ENCODE measurements at regions not wholly inside any gene's neighbourhood (a gene's known extent, or its start where the extent isn't known, plus 50 kb on each side); places are given as distances from the start of the nearest gene placed in this dataset.

DNA sequence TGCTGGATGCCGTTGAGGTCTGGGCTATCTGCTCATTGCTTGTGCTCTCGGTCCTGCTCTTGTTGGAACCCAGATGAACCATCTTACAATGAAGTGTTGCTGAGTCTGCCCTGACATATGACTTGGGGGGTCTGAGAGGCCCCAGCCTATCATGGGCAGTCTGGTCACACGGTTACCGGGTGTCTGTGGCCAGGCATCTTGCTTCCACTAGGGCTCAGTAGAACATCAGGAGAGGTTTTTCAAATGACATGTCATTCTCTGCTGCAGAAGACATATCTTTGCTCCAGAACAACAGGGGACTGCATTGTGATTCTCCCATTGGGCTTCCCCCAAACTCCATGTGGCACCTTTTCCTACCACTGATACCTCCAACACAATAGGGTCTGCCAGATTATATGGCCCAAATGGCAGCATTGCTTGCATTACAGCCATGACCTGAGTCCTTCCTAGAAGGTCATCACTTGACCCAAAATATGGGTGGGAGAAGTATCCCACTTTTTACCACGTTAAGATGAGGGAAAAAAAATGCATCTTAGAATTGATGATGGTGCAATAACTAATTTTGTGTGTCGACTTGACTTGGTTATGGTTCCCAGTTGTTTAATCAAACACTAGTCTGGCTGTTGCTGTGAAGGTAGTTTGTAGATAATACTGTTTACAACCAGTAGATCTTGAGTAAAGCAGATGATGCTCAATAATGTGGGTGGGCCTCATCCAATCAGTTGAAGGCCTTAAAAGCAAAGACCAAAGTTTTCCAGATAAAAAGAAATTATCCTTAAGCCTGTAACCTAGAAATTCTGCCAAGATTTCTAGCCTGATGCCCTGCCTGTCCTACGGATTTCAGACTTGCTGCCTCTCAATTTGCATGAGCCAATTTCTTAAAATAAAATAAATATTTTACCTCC is 241.0 kb downstream of the QKI start:
- H3K9ac ChIP-seq (ENCODE audit: control insufficient read depth, extremely low read depth, insufficient read depth, low read length), result no peak overlapping the region
- no peak for DNase-seq (ENCODE audit: low read depth, low spot score)
- no peak overlapping the region for H3K4me2 ChIP-seq (ENCODE audit: control insufficient read depth, extremely low read depth, insufficient read depth, low read depth, low read length)
- H3K4me1 ChIP-seq (ENCODE audit: control insufficient read depth, extremely low read depth, insufficient read depth, low read length), result no peaks in the 10 kb centered on the region
- no peak overlapping the region for H3K27ac ChIP-seq (ENCODE audit: control insufficient read depth, insufficient read depth, low read length)
- H3K79me2 ChIP-seq (ENCODE audit: control insufficient read depth, insufficient read depth, low read length), result no peaks in the 10 kb centered on the region
- H4K20me1 ChIP-seq (ENCODE audit: control insufficient read depth, extremely low read depth, insufficient read depth, low read length), result no peaks in the 10 kb centered on the region
- H3K9me1 ChIP-seq (ENCODE audit: control insufficient read depth, extremely low read depth, insufficient read depth, low read length), result no peaks in the 10 kb centered on the region
- no peaks in the 10 kb centered on the region for H3K36me3 ChIP-seq (ENCODE audit: control insufficient read depth in 2 of 2, extremely low read depth in 1 of 2, insufficient read depth in 2 of 2, low read length in 2 of 2)
- no peak for FAIRE-seq
- H3K9me3 ChIP-seq (ENCODE audit: control insufficient read depth, low read depth, low read length), result no peaks in the 10 kb centered on the region
- TF ChIP-seq, protein P1, sequence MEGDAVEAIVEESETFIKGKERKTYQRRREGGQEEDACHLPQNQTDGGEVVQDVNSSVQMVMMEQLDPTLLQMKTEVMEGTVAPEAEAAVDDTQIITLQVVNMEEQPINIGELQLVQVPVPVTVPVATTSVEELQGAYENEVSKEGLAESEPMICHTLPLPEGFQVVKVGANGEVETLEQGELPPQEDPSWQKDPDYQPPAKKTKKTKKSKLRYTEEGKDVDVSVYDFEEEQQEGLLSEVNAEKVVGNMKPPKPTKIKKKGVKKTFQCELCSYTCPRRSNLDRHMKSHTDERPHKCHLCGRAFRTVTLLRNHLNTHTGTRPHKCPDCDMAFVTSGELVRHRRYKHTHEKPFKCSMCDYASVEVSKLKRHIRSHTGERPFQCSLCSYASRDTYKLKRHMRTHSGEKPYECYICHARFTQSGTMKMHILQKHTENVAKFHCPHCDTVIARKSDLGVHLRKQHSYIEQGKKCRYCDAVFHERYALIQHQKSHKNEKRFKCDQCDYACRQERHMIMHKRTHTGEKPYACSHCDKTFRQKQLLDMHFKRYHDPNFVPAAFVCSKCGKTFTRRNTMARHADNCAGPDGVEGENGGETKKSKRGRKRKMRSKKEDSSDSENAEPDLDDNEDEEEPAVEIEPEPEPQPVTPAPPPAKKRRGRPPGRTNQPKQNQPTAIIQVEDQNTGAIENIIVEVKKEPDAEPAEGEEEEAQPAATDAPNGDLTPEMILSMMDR (optimal IDR thresholded peaks at IDR 0.05 in 1 of 3, IDR thresholded peaks at IDR 0.05 in 1 of 3, conservative IDR thresholded peaks at IDR 0.05 in 1 of 3; ENCODE audit: extremely low read depth in 1 of 3, insufficient read depth in 2 of 3, low read length in 3 of 3), result no peak
- TF ChIP-seq EZH2 (IDR thresholded peaks at IDR 0.05; ENCODE audit: low read length), result no peak
- H3K4me3 ChIP-seq (ENCODE audit: control insufficient read depth in 2 of 3, extremely low read depth in 1 of 3, insufficient read depth in 2 of 3, low read depth in 1 of 3, low read length in 3 of 3), result no peak overlapping the region
- H2AFZ ChIP-seq (ENCODE audit: control insufficient read depth, low read length), result no peak overlapping the region
- dilution Hi-C loops (cut with MboI; ENCODE audit: extremely low pct_ligation_motif_present, low sequenced_read_pairs), result no loop called here
- H3K27me3 ChIP-seq (ENCODE audit: control insufficient read depth, extremely low read depth, insufficient read depth, low read length), result no peaks in the 10 kb centered on the region

DNA sequence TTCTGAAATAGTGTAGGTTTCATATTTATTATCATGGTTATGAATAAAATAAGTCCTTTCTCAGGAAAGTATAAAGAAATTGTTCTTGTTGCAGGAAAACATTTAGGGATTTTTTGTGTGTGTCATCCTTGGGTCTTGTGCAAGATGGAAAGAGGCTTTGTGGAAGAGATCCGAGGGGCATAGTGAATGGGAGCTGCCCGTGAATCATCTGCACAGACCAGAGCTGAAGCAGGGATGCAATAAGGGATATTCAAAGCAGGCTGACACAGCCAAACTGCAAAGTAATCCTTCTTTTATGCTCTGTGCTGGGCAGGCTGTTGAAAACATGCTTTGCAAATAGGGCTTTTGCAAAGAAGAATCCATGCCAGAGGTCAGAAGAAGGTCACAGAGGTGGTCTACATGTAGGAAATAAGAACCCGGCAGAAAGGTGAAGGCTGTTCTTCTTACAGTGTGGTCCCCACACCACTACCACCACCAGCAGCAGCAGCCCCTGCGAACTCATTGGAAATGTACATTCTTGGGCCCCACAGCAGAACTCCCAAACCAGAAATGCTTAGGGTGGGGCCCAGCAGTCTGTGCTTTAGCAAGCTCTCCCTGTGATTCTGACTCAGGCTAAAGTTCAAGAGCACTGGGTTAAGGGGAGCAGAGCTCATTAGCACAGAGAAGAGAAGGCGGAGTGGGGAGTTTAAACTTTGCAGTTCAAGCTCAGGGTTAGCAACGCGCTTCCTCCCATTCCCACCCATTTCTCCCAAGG is 237.6 kb downstream of the QKI start:
- Histone ChIP-seq H3K36me3 (ENCODE audit: control insufficient read depth in 2 of 2, extremely low read depth in 1 of 2, insufficient read depth in 2 of 2, low read length in 2 of 2) (no peaks in the 10 kb centered on the region), H3K9me3 (ENCODE audit: control insufficient read depth, low read depth, low read length) (no peaks in the 10 kb centered on the region), H3K9ac (ENCODE audit: control insufficient read depth, extremely low read depth, insufficient read depth, low read length) (no peak overlapping the region), H3K27me3 (ENCODE audit: control insufficient read depth, extremely low read depth, insufficient read depth, low read length) (no peaks in the 10 kb centered on the region), H3K79me2 (ENCODE audit: control insufficient read depth, insufficient read depth, low read length) (no peaks in the 10 kb centered on the region), H3K4me1 (ENCODE audit: control insufficient read depth, extremely low read depth, insufficient read depth, low read length) (no peaks in the 10 kb centered on the region), H3K27ac (ENCODE audit: control insufficient read depth, insufficient read depth, low read length) (no peak overlapping the region), H3K9me1 (ENCODE audit: control insufficient read depth, extremely low read depth, insufficient read depth, low read length) (no peaks in the 10 kb centered on the region), H2AFZ (ENCODE audit: control insufficient read depth, low read length) (no peak overlapping the region), H4K20me1 (ENCODE audit: control insufficient read depth, extremely low read depth, insufficient read depth, low read length) (no peaks in the 10 kb centered on the region), H3K4me2 (ENCODE audit: control insufficient read depth, extremely low read depth, insufficient read depth, low read depth, low read length) (no peak overlapping the region), H3K4me3 (ENCODE audit: control insufficient read depth in 2 of 3, extremely low read depth in 1 of 3, insufficient read depth in 2 of 3, low read depth in 1 of 3, low read length in 3 of 3) (no peak overlapping the region)
- TF ChIP-seq EZH2 (IDR thresholded peaks at IDR 0.05; ENCODE audit: low read length), result no peak
- TF ChIP-seq, protein P1 (optimal IDR thresholded peaks at IDR 0.05 in 1 of 3, IDR thresholded peaks at IDR 0.05 in 1 of 3, conservative IDR thresholded peaks at IDR 0.05 in 1 of 3; ENCODE audit: extremely low read depth in 1 of 3, insufficient read depth in 2 of 3, low read length in 3 of 3), result no peak
- FAIRE-seq, result no peak
- dilution Hi-C loops (cut with MboI; ENCODE audit: extremely low pct_ligation_motif_present, low sequenced_read_pairs), result no loop called here
- DNase-seq (ENCODE audit: low read depth, low spot score), result no peak

Measured in keratinocyte (primary cell).